Activated T-helper 1 cell treated with anti-CD3 and anti-CD28 coated beads, Interleukin-12 subunit alpha, Interleukin-12 subunit beta, Interleukin-2, Interleukin-4 antibody, amounts not matched to agents 30 ng/mL and 10 ng/mL and 1 ng/mL, durations not matched to agents 14 hours and 24 hours and 36 hours (primary cell): ENCODE measurements at regions not wholly inside any gene's neighbourhood (a gene's known extent, or its start where the extent isn't known, plus 50 kb on each side); places are given as distances from the start of the nearest gene placed in this dataset.
"Not testable (repeated sequence)": the region's sequence is repeated elsewhere in the genome, so short reads cannot be mapped to it uniquely, and the experiment has no call there.

ENCODE experiments used
- DNase-seq: peaks from one replicate; pipeline ENCODE4 v3.0.0; 2021; ENCODE audit warnings: low spot score
- H3K27ac Mint-ChIP-seq: one replicate; pipeline ENCODE4 v1.8.0; 2021; ENCODE audit warnings: mild to moderate bottlenecking, mixed read lengths
- H3K27me3 Mint-ChIP-seq: one replicate; pipeline ENCODE4 v1.8.0; 2022; ENCODE audit warnings: mild to moderate bottlenecking, moderate library complexity, mixed read lengths; ENCODE audit not compliant: insufficient read depth
- H3K36me3 Mint-ChIP-seq: one replicate; pipeline ENCODE4 v1.8.0; 2021; ENCODE audit warnings: low read depth, mixed read lengths
- H3K4me1 Mint-ChIP-seq: one replicate; pipeline ENCODE4 v1.8.0; 2021; ENCODE audit warnings: low read depth, mixed read lengths
- H3K4me3 Mint-ChIP-seq: one replicate; pipeline ENCODE4 v1.8.0; 2021; ENCODE audit warnings: mild to moderate bottlenecking, moderate library complexity, mixed read lengths
- H3K9me3 Mint-ChIP-seq: one replicate; pipeline ENCODE4 v1.8.0; 2021; ENCODE audit warnings: mixed read lengths
- intact Hi-C: fragments of 100-400 bp; cut with micrococcal nuclease; formaldehyde crosslinking; loops from one replicate; pipeline ENCODE4 v1.15.1; 2024

- no peaks in the 10 kb centered on the region for H3K36me3 Mint-ChIP-seq
- H3K4me3 Mint-ChIP-seq = no peak overlapping the region
- no peak overlapping the region for H3K27ac Mint-ChIP-seq
- no peaks in the 10 kb centered on the region for H3K27me3 Mint-ChIP-seq
- DNase-seq = no peak
- H3K9me3 Mint-ChIP-seq = peaks cover 29% of the 10 kb centered on the region
- H3K4me1 Mint-ChIP-seq = no peaks in the 10 kb centered on the region
- intact Hi-C loops = no loop called here
These were observed 324.8 kb upstream of the INTU start for GRCh38 chr4:127307996-127308395.

- H3K4me3 Mint-ChIP-seq = no peak overlapping the region
- no peaks in the 10 kb centered on the region for H3K27me3 Mint-ChIP-seq
- peaks cover 40% of the 10 kb centered on the region for H3K9me3 Mint-ChIP-seq
- H3K4me1 Mint-ChIP-seq = no peaks in the 10 kb centered on the region
- H3K27ac Mint-ChIP-seq = no peak overlapping the region
- no peaks in the 10 kb centered on the region for H3K36me3 Mint-ChIP-seq
- DNase-seq = no peak
- intact Hi-C loops = no loop called here
These were observed 323.2 kb upstream of the INTU start for GRCh38 chr4:127309369-127310102.

- H3K4me3 Mint-ChIP-seq = no peak overlapping the region
- no peaks in the 10 kb centered on the region for H3K4me1 Mint-ChIP-seq
- H3K36me3 Mint-ChIP-seq = no peaks in the 10 kb centered on the region
- H3K9me3 Mint-ChIP-seq = peaks cover 40% of the 10 kb centered on the region
- no peak overlapping the region for H3K27ac Mint-ChIP-seq
- H3K27me3 Mint-ChIP-seq = no peaks in the 10 kb centered on the region
- intact Hi-C loops = no loop called here
- DNase-seq = no peak
These were observed 321.4 kb upstream of the INTU start for GRCh38 chr4:127311371-127311770.

GRCh38 chr4:127311924-127312323 is 320.8 kb upstream of the INTU start:
- H3K9me3 Mint-ChIP-seq = peaks cover 36% of the 10 kb centered on the region
- H3K4me3 Mint-ChIP-seq = no peak overlapping the region
- DNase-seq = no peak
- no peak overlapping the region for H3K27ac Mint-ChIP-seq
- no peaks in the 10 kb centered on the region for H3K4me1 Mint-ChIP-seq
- intact Hi-C loops = no loop called here
- no peaks in the 10 kb centered on the region for H3K36me3 Mint-ChIP-seq
- H3K27me3 Mint-ChIP-seq = no peaks in the 10 kb centered on the region

GRCh38 chr4:127313767-127314166 is 319.0 kb upstream of the INTU start:
- intact Hi-C loops = no loop called here

GRCh38 chr4:127327491-127327890 is 305.3 kb upstream of the INTU start:
- Mint-ChIP-seq H3K4me3 (no peak overlapping the region), H3K27me3 (no peaks in the 10 kb centered on the region), H3K4me1 (no peaks in the 10 kb centered on the region), H3K36me3 (no peaks in the 10 kb centered on the region), H3K27ac (no peak overlapping the region), H3K9me3 (peaks cover 23% of the 10 kb centered on the region)
- no peak for DNase-seq
- intact Hi-C loops = no loop called here

More at GRCh38 chr4:127313767-127314166, 319.0 kb upstream of the INTU start:
- H3K27ac Mint-ChIP-seq = no peak overlapping the region
- H3K36me3 Mint-ChIP-seq = no peaks in the 10 kb centered on the region
- no peak for DNase-seq
- no peaks in the 10 kb centered on the region for H3K4me1 Mint-ChIP-seq
- H3K4me3 Mint-ChIP-seq = no peak overlapping the region
- no peaks in the 10 kb centered on the region for H3K27me3 Mint-ChIP-seq
- H3K9me3 Mint-ChIP-seq = peaks cover 29% of the 10 kb centered on the region

GRCh38 chr4:127335073-127335620 is 297.6 kb upstream of the INTU start:
- Mint-ChIP-seq H3K27ac (no peak overlapping the region), H3K4me3 (no peak overlapping the region), H3K27me3 (no peaks in the 10 kb centered on the region), H3K4me1 (no peaks in the 10 kb centered on the region), H3K36me3 (no peaks in the 10 kb centered on the region), H3K9me3 (peaks cover 3% of the 10 kb centered on the region)
- DNase-seq = no peak
- intact Hi-C loops = no loop called here

- Mint-ChIP-seq H3K9me3 (no peaks in the 10 kb centered on the region), H3K36me3 (no peaks in the 10 kb centered on the region)
- intact Hi-C loops = no loop called here
These were observed 297.0 kb upstream of the INTU start for GRCh38 chr4:127335732-127336131.

GRCh38 chr4:127343123-127343522 is 289.6 kb upstream of the INTU start:
- H3K27ac Mint-ChIP-seq, H3K27me3 Mint-ChIP-seq, H3K9me3 Mint-ChIP-seq, H3K4me1 Mint-ChIP-seq, intact Hi-C loops, H3K36me3 Mint-ChIP-seq, H3K4me3 Mint-ChIP-seq, DNase-seq: not testable (repeated sequence)

More at GRCh38 chr4:127335732-127336131, 297.0 kb upstream of the INTU start:
- H3K27me3 Mint-ChIP-seq = no peaks in the 10 kb centered on the region
- DNase-seq = no peak
- no peak overlapping the region for H3K4me3 Mint-ChIP-seq
- no peak overlapping the region for H3K27ac Mint-ChIP-seq
- H3K4me1 Mint-ChIP-seq = no peaks in the 10 kb centered on the region

GRCh38 chr4:127344071-127344470 is 288.7 kb upstream of the INTU start:
- no peaks in the 10 kb centered on the region for H3K27me3 Mint-ChIP-seq
- DNase-seq = no peak
- intact Hi-C loops = no loop called here
- no peak overlapping the region for H3K27ac Mint-ChIP-seq
- H3K4me1 Mint-ChIP-seq = no peaks in the 10 kb centered on the region
- peaks cover 5% of the 10 kb centered on the region for H3K9me3 Mint-ChIP-seq
- H3K4me3 Mint-ChIP-seq = no peak overlapping the region
- H3K36me3 Mint-ChIP-seq = no peaks in the 10 kb centered on the region

GRCh38 chr4:127347936-127348335 is 284.8 kb upstream of the INTU start:
- Mint-ChIP-seq H3K36me3 (no peaks in the 10 kb centered on the region), H3K4me1 (no peaks in the 10 kb centered on the region), H3K4me3 (no peak overlapping the region), H3K27me3 (no peaks in the 10 kb centered on the region), H3K27ac (no peak overlapping the region), H3K9me3 (no peaks in the 10 kb centered on the region)
- intact Hi-C loops = no loop called here
- no peak for DNase-seq

GRCh38 chr4:127352220-127353113 is 280.3 kb upstream of the INTU start:
- DNase-seq = no peak
- H3K9me3 Mint-ChIP-seq = no peaks in the 10 kb centered on the region
- no peak overlapping the region for H3K27ac Mint-ChIP-seq
- no peaks in the 10 kb centered on the region for H3K36me3 Mint-ChIP-seq
- no peaks in the 10 kb centered on the region for H3K27me3 Mint-ChIP-seq
- H3K4me3 Mint-ChIP-seq = no peak overlapping the region
- intact Hi-C loops = no loop called here
- no peaks in the 10 kb centered on the region for H3K4me1 Mint-ChIP-seq

- no peak overlapping the region for H3K27ac Mint-ChIP-seq
- no peaks in the 10 kb centered on the region for H3K4me1 Mint-ChIP-seq
- H3K27me3 Mint-ChIP-seq = no peaks in the 10 kb centered on the region
- H3K4me3 Mint-ChIP-seq = no peak overlapping the region
- intact Hi-C loops = no loop called here
- H3K36me3 Mint-ChIP-seq = no peaks in the 10 kb centered on the region
- no peak for DNase-seq
- H3K9me3 Mint-ChIP-seq = no peaks in the 10 kb centered on the region
These were observed 277.0 kb upstream of the INTU start for GRCh38 chr4:127355743-127356142.
